Adipocyte (in vitro differentiated cells): ENCODE measurements at regions not wholly inside any gene's neighbourhood (a gene's known extent, or its start where the extent isn't known, plus 50 kb on each side); places are given as distances from the start of the nearest gene placed in this dataset.

Experiments
- DNase-seq: peaks from one replicate; pipeline ENCODE4 v3.0.0-alpha.2; 2015; ENCODE audit warnings: low read depth
- H3K27me3 ChIP-seq: replicated peaks from 2 replicates; pipeline ENCODE4 v1.7.0; 2013; ENCODE audit warnings: mild to moderate bottlenecking, low read length, moderate library complexity; ENCODE audit not compliant: control insufficient read depth, insufficient read depth
- H3K36me3 ChIP-seq: 2 replicates; pipeline ENCODE4 v1.7.0; 2013; ENCODE audit warnings: low read length, mild to moderate bottlenecking, moderate library complexity; ENCODE audit not compliant: control insufficient read depth, insufficient read depth, severe bottlenecking
- H3K4me1 ChIP-seq: 2 replicates; pipeline ENCODE4 v1.7.0; 2013; ENCODE audit warnings: mild to moderate bottlenecking, low read length, moderate library complexity; ENCODE audit not compliant: control insufficient read depth, insufficient read depth
- H3K4me3 ChIP-seq: 2 replicates; pipeline ENCODE4 v1.7.0; 2013; ENCODE audit warnings: mild to moderate bottlenecking, low read length, moderate library complexity
- H3K9ac ChIP-seq: 2 replicates; pipeline ENCODE4 v1.7.0; 2013; ENCODE audit warnings: mild to moderate bottlenecking, low read length, moderate library complexity
- H3K9me3 ChIP-seq: 2 replicates; pipeline ENCODE4 v1.7.0; 2013; ENCODE audit warnings: mild to moderate bottlenecking, low read length, moderate library complexity; ENCODE audit not compliant: control insufficient read depth

DNA sequence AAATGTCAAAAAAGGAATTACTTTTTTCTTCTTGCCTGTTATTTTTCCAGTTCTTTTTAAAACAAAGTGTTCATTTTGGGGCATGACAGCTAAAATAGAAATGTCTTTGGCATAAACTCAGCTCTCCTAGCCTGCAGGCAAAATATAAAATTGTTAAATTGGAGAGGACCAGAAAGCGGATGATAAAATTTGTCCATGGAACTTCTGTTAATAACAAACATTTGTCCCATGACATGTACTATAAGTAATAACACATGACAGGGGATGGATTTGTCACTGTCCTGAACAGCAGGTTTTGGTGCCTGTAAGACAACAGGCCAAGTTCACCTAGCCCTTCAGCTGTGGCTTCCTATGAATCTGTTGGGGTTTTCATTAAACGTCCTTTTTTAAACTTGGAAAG is 184.0 kb upstream of the TTC29 start:
- DNase-seq = no peak
- H3K4me3 ChIP-seq = no peak overlapping the region
- no peaks in the 10 kb centered on the region for H3K36me3 ChIP-seq
- H3K9me3 ChIP-seq = no peaks in the 10 kb centered on the region
- H3K27me3 ChIP-seq = no peaks in the 10 kb centered on the region
- H3K9ac ChIP-seq = no peak overlapping the region
- H3K4me1 ChIP-seq = peaks cover 5% of the 10 kb centered on the region

DNA sequence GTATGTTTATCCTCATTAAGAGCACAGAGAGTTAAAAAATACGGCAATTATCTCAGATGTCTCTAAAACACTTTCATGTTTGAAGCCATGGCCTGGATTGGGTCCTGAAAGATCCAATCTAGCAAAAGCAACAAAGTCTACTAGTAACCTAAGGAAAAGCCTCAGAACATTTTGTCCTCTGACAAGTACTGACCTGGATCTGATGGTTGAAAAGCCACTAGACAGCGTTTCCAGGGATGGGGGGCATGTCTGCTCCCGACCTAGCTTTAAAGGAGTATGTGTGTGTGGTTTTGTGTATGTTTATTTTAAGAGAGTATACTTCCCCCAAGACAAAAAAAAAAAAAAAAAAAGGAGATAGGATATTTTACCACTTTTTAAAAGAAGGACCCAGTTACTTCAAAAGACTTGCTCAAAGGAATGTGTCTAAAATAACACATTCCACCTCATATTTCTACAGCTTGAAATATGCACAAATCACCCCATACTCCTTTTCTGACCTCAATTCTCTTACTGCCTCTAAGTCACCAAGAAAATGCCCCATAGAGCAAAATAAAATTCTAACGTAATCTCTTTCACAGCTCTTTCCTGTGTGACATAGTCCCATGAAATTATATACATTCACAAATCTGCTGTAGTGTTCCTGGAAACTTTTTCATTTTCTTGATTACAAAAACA is 189.0 kb upstream of the TTC29 start:
- no peaks in the 10 kb centered on the region for H3K27me3 ChIP-seq
- H3K4me1 ChIP-seq = peaks cover 47% of the 10 kb centered on the region
- peak; percentile 34 for DNase-seq
- H3K4me3 ChIP-seq = no peak overlapping the region
- no peak overlapping the region for H3K9ac ChIP-seq
- H3K36me3 ChIP-seq = no peaks in the 10 kb centered on the region
- H3K9me3 ChIP-seq = no peaks in the 10 kb centered on the region

DNA sequence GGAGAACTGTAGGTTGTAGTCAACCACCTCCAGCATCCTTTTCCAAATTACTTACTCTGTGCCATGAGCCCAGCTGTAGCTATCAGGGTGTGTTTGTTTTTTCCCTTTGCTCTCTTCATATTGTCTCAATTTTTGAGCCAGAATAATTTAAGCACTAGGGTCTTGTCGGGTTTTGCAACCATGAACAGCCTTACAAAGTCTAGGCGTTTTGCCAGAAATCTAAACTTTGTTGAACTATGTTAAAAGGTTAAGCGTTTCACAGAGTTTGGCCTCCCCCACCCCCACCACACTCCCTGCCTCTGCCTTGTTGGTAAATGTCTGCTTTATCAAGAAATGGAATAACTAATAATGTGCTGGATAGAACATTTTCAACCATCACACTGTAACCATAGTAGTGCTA is 190.6 kb upstream of the TTC29 start:
- no peaks in the 10 kb centered on the region for H3K36me3 ChIP-seq
- H3K27me3 ChIP-seq = no peaks in the 10 kb centered on the region
- DNase-seq = no peak
- no peaks in the 10 kb centered on the region for H3K9me3 ChIP-seq
- no peak overlapping the region for H3K4me3 ChIP-seq
- H3K4me1 ChIP-seq = peaks cover 47% of the 10 kb centered on the region
- H3K9ac ChIP-seq = peak overlapping the region; percentile 10

DNA sequence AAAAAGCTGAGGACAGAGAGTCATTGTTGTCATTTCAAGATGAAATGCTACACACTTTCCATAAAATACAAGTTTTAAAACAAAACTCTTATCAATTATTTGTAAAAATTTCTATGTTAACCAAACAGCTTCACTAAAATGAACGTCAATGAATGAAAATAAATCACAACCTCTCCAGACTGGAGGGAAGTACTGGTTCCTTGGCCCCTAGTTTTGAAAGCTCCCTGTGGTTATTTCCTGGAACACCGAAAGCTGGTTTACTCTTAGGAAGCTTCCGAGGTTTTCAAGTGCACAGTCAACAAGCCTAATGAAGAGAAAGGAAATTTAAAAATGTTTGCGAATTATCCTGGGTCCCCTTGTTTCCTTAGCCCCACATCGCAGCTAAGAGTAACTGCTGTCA is 191.1 kb upstream of the TTC29 start:
- Histone ChIP-seq H3K27me3 (no peaks in the 10 kb centered on the region), H3K9ac (peak overlapping the region; percentile 10), H3K9me3 (no peaks in the 10 kb centered on the region), H3K36me3 (no peaks in the 10 kb centered on the region), H3K4me1 (peaks cover 47% of the 10 kb centered on the region), H3K4me3 (no peak overlapping the region)
- no peak for DNase-seq

DNA sequence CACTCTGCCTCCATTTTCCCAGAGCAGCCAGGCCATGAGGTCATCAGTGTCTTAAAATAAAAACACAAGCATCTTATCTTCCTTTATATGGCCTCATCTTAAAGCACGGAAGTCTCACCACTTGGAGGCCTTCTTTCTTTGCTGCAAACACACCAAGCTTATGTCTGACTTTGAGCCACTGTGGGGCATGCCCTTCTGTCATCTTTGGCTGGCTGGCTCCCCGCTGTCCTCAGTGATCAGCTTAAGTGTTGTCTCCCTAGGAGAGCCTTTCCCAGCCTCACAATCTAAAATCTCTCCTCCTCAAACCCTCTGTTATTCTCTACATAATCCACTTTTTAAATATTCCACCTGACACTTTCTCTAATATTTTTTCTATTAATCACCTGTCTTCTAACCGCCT is 191.6 kb upstream of the TTC29 start:
- H3K4me3 ChIP-seq = no peak overlapping the region
- H3K9ac ChIP-seq = no peak overlapping the region
- no peaks in the 10 kb centered on the region for H3K36me3 ChIP-seq
- DNase-seq = no peak
- no peaks in the 10 kb centered on the region for H3K27me3 ChIP-seq
- H3K9me3 ChIP-seq = no peaks in the 10 kb centered on the region
- peaks cover 47% of the 10 kb centered on the region for H3K4me1 ChIP-seq

DNA sequence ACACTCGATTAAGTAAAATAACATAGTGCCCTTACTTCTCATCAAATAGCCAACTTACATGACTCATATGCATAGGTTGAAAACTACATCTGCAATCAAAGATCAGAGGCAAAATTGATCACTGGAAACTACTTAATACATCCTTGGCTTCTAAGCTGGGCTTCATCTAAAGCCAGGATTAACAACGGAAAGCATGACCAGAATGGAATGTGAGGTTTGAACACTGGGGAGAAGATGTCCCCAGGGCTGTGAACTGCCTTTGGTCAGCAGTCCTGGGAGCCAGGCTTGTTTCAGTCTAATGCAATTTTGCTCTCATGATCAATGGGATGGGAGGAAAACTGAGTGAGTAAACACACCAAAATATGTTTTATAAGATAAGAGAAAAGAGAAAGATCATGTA is 192.5 kb upstream of the TTC29 start:
- DNase-seq = peak; percentile 61
- H3K9me3 ChIP-seq = no peaks in the 10 kb centered on the region
- H3K4me1 ChIP-seq = peaks cover 47% of the 10 kb centered on the region
- no peaks in the 10 kb centered on the region for H3K36me3 ChIP-seq
- H3K27me3 ChIP-seq = no peaks in the 10 kb centered on the region
- no peak overlapping the region for H3K9ac ChIP-seq
- no peak overlapping the region for H3K4me3 ChIP-seq

DNA sequence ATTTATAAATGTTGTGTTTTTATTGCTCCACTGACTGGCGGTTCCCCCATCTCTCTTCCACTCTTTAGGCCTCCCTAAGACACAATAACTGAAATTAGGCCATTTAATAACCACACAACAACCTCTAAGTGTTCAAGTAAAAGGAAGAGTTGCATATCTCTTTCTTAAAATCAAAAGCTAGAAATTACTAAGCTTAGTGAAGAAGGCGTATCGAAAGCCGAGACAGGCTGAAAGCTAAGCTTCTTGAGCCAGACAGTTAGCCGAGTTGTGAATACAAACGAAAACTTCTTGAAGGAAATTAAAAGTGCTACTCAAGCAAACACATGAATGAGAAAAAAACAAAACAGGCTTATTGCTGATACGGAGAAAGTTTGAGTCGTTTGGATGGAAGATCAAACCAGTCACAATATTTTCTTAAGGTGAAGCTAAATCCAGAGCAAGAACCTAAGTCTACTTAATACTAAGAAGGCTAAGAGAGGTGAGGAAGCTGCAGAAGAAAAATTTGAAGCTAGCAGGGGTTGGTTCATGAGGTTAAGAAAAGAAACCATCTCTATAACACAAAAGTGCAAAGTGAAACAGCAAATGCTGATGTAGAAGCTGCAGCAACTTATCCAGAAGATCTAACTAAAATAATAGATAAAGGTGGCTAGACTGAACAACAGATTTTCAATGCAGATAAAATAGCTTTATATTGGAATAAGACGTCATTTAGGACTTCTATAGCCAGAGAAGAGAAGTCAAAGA is 194.0 kb upstream of the TTC29 start:
- peaks cover 43% of the 10 kb centered on the region for H3K4me1 ChIP-seq
- no peaks in the 10 kb centered on the region for H3K9me3 ChIP-seq
- H3K36me3 ChIP-seq = no peaks in the 10 kb centered on the region
- no peaks in the 10 kb centered on the region for H3K27me3 ChIP-seq
- H3K9ac ChIP-seq = no peak overlapping the region
- no peak for DNase-seq
- no peak overlapping the region for H3K4me3 ChIP-seq

DNA sequence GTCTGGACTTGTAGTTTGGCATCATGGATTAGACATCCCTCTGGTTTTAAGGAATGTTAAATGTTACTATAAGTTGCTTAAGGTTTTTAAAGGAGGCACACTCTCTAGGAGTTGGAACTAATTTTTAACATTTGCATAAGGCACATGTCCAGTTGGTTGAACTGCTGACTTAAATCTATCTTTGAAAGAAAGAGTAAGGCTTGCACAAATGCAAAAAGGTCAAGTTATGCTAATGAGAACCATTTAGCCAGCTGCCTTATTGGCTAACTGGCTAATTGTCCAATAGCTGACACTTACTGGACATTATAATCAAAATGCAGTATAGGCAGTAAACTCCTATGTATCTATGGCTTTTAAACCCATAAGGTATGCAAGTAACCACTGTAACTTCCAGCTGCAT is 206.1 kb upstream of the TTC29 start:
- no peaks in the 10 kb centered on the region for H3K36me3 ChIP-seq
- H3K9me3 ChIP-seq = no peaks in the 10 kb centered on the region
- no peaks in the 10 kb centered on the region for H3K27me3 ChIP-seq
- peaks cover 4% of the 10 kb centered on the region for H3K4me1 ChIP-seq
- H3K9ac ChIP-seq = no peak overlapping the region
- H3K4me3 ChIP-seq = no peak overlapping the region
- DNase-seq = no peak

DNA sequence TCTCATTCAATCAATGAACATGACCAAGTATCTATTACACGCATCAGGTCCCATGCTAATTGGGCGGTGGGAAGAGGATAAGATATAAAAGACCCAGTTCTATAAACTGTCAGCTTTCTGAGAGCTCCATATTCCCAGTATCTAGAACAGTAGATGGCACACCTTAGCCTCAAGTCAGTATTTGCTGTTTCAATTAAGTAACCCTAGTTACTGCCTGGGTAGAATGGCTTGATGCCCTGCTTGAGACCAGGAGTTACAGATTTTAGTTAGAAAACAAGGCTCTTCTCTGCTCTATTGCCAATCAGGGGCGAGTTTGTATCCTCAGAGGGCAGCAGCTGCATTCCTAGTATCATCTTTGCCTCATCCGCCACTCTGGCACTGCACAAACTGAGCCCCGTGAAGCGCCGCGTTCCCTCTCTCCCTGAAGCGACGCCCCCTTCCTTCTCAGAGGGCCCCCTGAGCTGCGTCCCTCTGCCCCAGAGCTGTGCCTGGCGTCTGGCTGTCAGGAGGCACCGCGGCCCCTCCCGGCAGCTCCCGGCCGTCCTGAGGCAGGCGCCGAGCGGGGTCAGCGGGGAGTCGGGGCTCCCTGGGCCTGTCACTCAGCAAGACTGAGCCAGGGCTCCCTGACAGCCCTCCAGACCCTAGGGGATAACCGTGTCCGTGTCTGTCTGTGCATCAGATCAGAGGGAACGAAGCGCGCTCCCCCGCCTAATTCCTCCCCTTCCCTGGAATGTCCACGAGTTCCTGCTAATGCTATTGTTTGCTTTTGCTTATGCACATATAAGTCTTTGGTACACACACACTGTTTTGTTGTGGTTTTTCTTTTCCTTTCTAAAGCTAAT is 212.4 kb upstream of the TTC29 start:
- H3K4me1 ChIP-seq = peaks cover 23% of the 10 kb centered on the region
- no peaks in the 10 kb centered on the region for H3K36me3 ChIP-seq
- H3K4me3 ChIP-seq = peak overlapping the region; percentile 81
- no peaks in the 10 kb centered on the region for H3K9me3 ChIP-seq
- H3K27me3 ChIP-seq = no peaks in the 10 kb centered on the region
- H3K9ac ChIP-seq = peak overlapping the region; percentile 82
- DNase-seq = peak; percentile 77

DNA sequence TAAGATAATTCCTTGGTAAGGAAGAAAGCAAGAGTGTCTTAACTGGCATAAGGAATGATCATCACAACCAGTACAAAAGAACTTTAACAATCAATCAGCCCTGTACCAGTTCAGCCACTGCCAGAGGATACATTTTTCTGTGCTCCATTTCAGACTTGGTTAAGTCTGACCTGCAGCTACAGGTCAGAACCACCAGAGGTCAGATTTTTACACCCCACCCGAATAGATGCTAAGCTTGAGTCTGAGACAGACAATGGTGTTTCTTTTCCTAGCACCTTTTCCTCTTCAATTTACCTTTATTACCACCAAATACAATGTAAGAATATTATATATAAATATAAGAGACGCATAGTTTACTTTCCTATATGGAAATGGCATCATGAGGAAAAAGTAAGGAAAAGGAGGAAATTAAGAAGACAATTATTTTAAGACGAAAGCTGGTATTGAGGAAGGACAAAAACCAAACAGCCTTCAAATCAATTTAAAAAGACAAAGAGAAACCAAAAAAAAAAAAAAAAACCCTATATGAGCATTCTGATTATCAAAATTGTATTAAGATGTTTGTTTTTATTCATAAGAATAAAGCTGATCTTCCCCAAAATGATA is 215.3 kb upstream of the TTC29 start:
- no peak overlapping the region for H3K9ac ChIP-seq
- H3K36me3 ChIP-seq = no peaks in the 10 kb centered on the region
- H3K9me3 ChIP-seq = no peaks in the 10 kb centered on the region
- peaks cover 19% of the 10 kb centered on the region for H3K4me1 ChIP-seq
- no peak overlapping the region for H3K4me3 ChIP-seq
- no peaks in the 10 kb centered on the region for H3K27me3 ChIP-seq
- DNase-seq = peak; percentile 79

DNA sequence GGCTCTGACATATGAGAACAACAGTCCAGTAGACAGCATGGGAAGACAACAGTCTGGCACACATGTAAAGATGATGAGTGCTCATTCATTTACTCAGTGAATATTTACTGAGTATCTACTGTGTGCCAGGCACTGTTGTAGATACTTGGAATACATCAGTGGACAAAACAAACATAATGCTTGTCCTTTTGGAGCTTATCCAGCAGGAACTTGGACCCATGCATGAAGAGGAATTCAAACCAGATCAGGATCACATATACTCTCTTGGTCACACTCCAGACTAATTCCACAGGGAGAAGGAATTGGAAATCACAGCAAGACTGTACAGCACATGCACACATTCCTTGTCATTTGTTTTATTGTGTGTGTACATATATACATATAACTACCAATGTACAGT is 217.6 kb upstream of the TTC29 start:
- H3K27me3 ChIP-seq = no peaks in the 10 kb centered on the region
- no peak overlapping the region for H3K4me3 ChIP-seq
- no peaks in the 10 kb centered on the region for H3K9me3 ChIP-seq
- H3K4me1 ChIP-seq = peaks cover 5% of the 10 kb centered on the region
- no peak overlapping the region for H3K9ac ChIP-seq
- no peak for DNase-seq
- no peaks in the 10 kb centered on the region for H3K36me3 ChIP-seq
